ENCODE measurements at regions not wholly inside any gene's neighbourhood (a gene's known extent, or its start where the extent isn't known, plus 50 kb on each side); places are given as distances from the start of the nearest gene placed in this dataset.
A peak's percentile ranks its signal among the peaks of the same experiment; 100 is the strongest.

- no peaks in the 10 kb centered on the region for H3K36me3 ChIP-seq (ENCODE audit: insufficient read depth, low read length)
- H3K9ac ChIP-seq (ENCODE audit: insufficient read length) = no peak overlapping the region
- no peak overlapping the region for H3K27ac ChIP-seq
- DNase-seq (ENCODE audit: low read depth, low spot score) = peak; percentile 22
- no peak for TF ChIP-seq EZH2 (IDR thresholded peaks at IDR 0.05)
- no peak for TF ChIP-seq FOXP2 (optimal IDR thresholded peaks at IDR 0.05; ENCODE audit: control extremely low read depth, extremely low read length, insufficient read depth)
- no peak; the same call in 1 of the 2 replicates for TF ChIP-seq POLR2AphosphoS5 (IDR thresholded peaks at IDR 0.05; ENCODE audit: borderline replicate concordance, low read depth, low read length)
- H3K4me3 ChIP-seq = no peak overlapping the region
- H3K9me3 ChIP-seq (ENCODE audit: low read depth, low read length) = no peaks in the 10 kb centered on the region
These were observed 721.2 kb upstream of the COX7C start for GRCh38 chr5:85896514-85896913.

- TF ChIP-seq POLR2AphosphoS5 (IDR thresholded peaks at IDR 0.05; ENCODE audit: borderline replicate concordance, low read depth, low read length) (no peak), FOXP2 (optimal IDR thresholded peaks at IDR 0.05; ENCODE audit: control extremely low read depth, extremely low read length, insufficient read depth) (no peak), EZH2 (IDR thresholded peaks at IDR 0.05) (no peak)
- H3K9me3 ChIP-seq (ENCODE audit: low read depth, low read length) = no peaks in the 10 kb centered on the region
- DNase-seq (ENCODE audit: low read depth, low spot score) = no peak
These were observed 711.3 kb upstream of the COX7C start for GRCh38 chr5:85906460-85906859.

GRCh38 chr5:85910335-85910734 lies 707.4 kb upstream of the COX7C start:
- no peak overlapping the region for H3K27ac ChIP-seq
- H3K9me3 ChIP-seq (ENCODE audit: low read depth, low read length) = no peaks in the 10 kb centered on the region
- no peak overlapping the region for H3K9ac ChIP-seq (ENCODE audit: insufficient read length)
- TF ChIP-seq POLR2AphosphoS5 (IDR thresholded peaks at IDR 0.05; ENCODE audit: borderline replicate concordance, low read depth, low read length) = no peak
- no peak for TF ChIP-seq EZH2 (IDR thresholded peaks at IDR 0.05)
- no peak for TF ChIP-seq FOXP2 (optimal IDR thresholded peaks at IDR 0.05; ENCODE audit: control extremely low read depth, extremely low read length, insufficient read depth)
- no peak overlapping the region for H3K4me3 ChIP-seq
- H3K36me3 ChIP-seq (ENCODE audit: insufficient read depth, low read length) = no peaks in the 10 kb centered on the region
- DNase-seq (ENCODE audit: low read depth, low spot score) = no peak

More at GRCh38 chr5:85906460-85906859, 711.3 kb upstream of the COX7C start:
- no peaks in the 10 kb centered on the region for H3K36me3 ChIP-seq (ENCODE audit: insufficient read depth, low read length)
- no peak overlapping the region for H3K27ac ChIP-seq
- H3K4me3 ChIP-seq = no peak overlapping the region
- H3K9ac ChIP-seq (ENCODE audit: insufficient read length) = no peak overlapping the region

GRCh38 chr5:85920984-85921383 lies 696.8 kb upstream of the COX7C start:
- H3K9me3 ChIP-seq (ENCODE audit: low read depth, low read length) = 0 out of 2 replicates have a peak, but pooled peaks cover 2% of the 10 kb centered on the region
- no peak for DNase-seq (ENCODE audit: low read depth, low spot score)
- H3K27ac ChIP-seq = no peak overlapping the region
- no peaks in the 10 kb centered on the region for H3K36me3 ChIP-seq (ENCODE audit: insufficient read depth, low read length)
- TF ChIP-seq FOXP2 (optimal IDR thresholded peaks at IDR 0.05; ENCODE audit: control extremely low read depth, extremely low read length, insufficient read depth) (no peak), EZH2 (IDR thresholded peaks at IDR 0.05) (no peak), POLR2AphosphoS5 (IDR thresholded peaks at IDR 0.05; ENCODE audit: borderline replicate concordance, low read depth, low read length) (no peak)
- no peak overlapping the region for H3K4me3 ChIP-seq
- no peak overlapping the region for H3K9ac ChIP-seq (ENCODE audit: insufficient read length)

- Histone ChIP-seq H3K27ac (no peak overlapping the region), H3K9me3 (ENCODE audit: low read depth, low read length) (0 out of 2 replicates have a peak, but pooled peaks cover 2% of the 10 kb centered on the region), H3K36me3 (ENCODE audit: insufficient read depth, low read length) (no peaks in the 10 kb centered on the region), H3K9ac (ENCODE audit: insufficient read length) (no peak overlapping the region), H3K4me3 (no peak overlapping the region)
- TF ChIP-seq POLR2AphosphoS5 (IDR thresholded peaks at IDR 0.05; ENCODE audit: borderline replicate concordance, low read depth, low read length) (no peak), EZH2 (IDR thresholded peaks at IDR 0.05) (no peak), FOXP2 (optimal IDR thresholded peaks at IDR 0.05; ENCODE audit: control extremely low read depth, extremely low read length, insufficient read depth) (no peak)
- DNase-seq (ENCODE audit: low read depth, low spot score) = no peak
These were observed 696.2 kb upstream of the COX7C start for GRCh38 chr5:85921590-85921989.

- H3K36me3 ChIP-seq (ENCODE audit: insufficient read depth, low read length) = no peaks in the 10 kb centered on the region
- H3K9ac ChIP-seq (ENCODE audit: insufficient read length) = no peak overlapping the region
- no peak for DNase-seq (ENCODE audit: low read depth, low spot score)
- no peak overlapping the region for H3K4me3 ChIP-seq
- no peak overlapping the region for H3K27ac ChIP-seq
- H3K9me3 ChIP-seq (ENCODE audit: low read depth, low read length) = 0 out of 2 replicates have a peak, but pooled peaks cover 2% of the 10 kb centered on the region
- no peak for TF ChIP-seq POLR2AphosphoS5 (IDR thresholded peaks at IDR 0.05; ENCODE audit: borderline replicate concordance, low read depth, low read length)
These were observed 690.1 kb upstream of the COX7C start for GRCh38 chr5:85927632-85928031.

GRCh38 chr5:85929713-85930112 lies 688.0 kb upstream of the COX7C start:
- DNase-seq (ENCODE audit: low read depth, low spot score) = no peak

GRCh38 chr5:85931220-85931619 lies 686.5 kb upstream of the COX7C start:
- no peaks in the 10 kb centered on the region for H3K36me3 ChIP-seq (ENCODE audit: insufficient read depth, low read length)
- no peaks in the 10 kb centered on the region for H3K9me3 ChIP-seq (ENCODE audit: low read depth, low read length)
- no peak for DNase-seq (ENCODE audit: low read depth, low spot score)
- no peak overlapping the region for H3K4me3 ChIP-seq
- no peak overlapping the region for H3K9ac ChIP-seq (ENCODE audit: insufficient read length)
- no peak for TF ChIP-seq FOXP2 (optimal IDR thresholded peaks at IDR 0.05; ENCODE audit: control extremely low read depth, extremely low read length, insufficient read depth)
- TF ChIP-seq POLR2AphosphoS5 (IDR thresholded peaks at IDR 0.05; ENCODE audit: borderline replicate concordance, low read depth, low read length) = no peak
- no peak for TF ChIP-seq EZH2 (IDR thresholded peaks at IDR 0.05)
- no peak overlapping the region for H3K27ac ChIP-seq

More at GRCh38 chr5:85929713-85930112, 688.0 kb upstream of the COX7C start:
- no peaks in the 10 kb centered on the region for H3K36me3 ChIP-seq (ENCODE audit: insufficient read depth, low read length)
- no peak overlapping the region for H3K9ac ChIP-seq (ENCODE audit: insufficient read length)
- no peaks in the 10 kb centered on the region for H3K9me3 ChIP-seq (ENCODE audit: low read depth, low read length)
- H3K27ac ChIP-seq = no peak overlapping the region
- TF ChIP-seq POLR2AphosphoS5 (IDR thresholded peaks at IDR 0.05; ENCODE audit: borderline replicate concordance, low read depth, low read length) (no peak), FOXP2 (optimal IDR thresholded peaks at IDR 0.05; ENCODE audit: control extremely low read depth, extremely low read length, insufficient read depth) (no peak)
- H3K4me3 ChIP-seq = no peak overlapping the region

- Histone ChIP-seq H3K36me3 (ENCODE audit: insufficient read depth, low read length) (no peaks in the 10 kb centered on the region), H3K27ac (no peak overlapping the region)
These were observed 679.5 kb upstream of the COX7C start for GRCh38 chr5:85938201-85938600.

More at GRCh38 chr5:85938201-85938600, 679.5 kb upstream of the COX7C start:
- Histone ChIP-seq H3K9me3 (ENCODE audit: low read depth, low read length) (no peaks in the 10 kb centered on the region), H3K4me3 (no peak overlapping the region), H3K9ac (ENCODE audit: insufficient read length) (no peak overlapping the region)
- TF ChIP-seq FOXP2 (optimal IDR thresholded peaks at IDR 0.05; ENCODE audit: control extremely low read depth, extremely low read length, insufficient read depth) = no peak
- TF ChIP-seq POLR2AphosphoS5 (IDR thresholded peaks at IDR 0.05; ENCODE audit: borderline replicate concordance, low read depth, low read length) = no peak
- TF ChIP-seq EZH2 (IDR thresholded peaks at IDR 0.05) = no peak
- no peak for DNase-seq (ENCODE audit: low read depth, low spot score)
